Psoas muscle (tissue), 7 donors: ENCODE measurements at regions not wholly inside any gene's neighbourhood (a gene's known extent, or its start where the extent isn't known, plus 50 kb on each side); places are given as distances from the start of the nearest gene placed in this dataset.

Experiments used
- ATAC-seq, 4 donors: fragments of 200-7000 bp; cut with Tn5 transposase; one replicate each; pipeline ENCODE4 v1.9.1; 2020; ENCODE audit warnings: moderate library complexity in 3 of 4, mild to moderate bottlenecking in 2 of 4
- DNase-seq, 2 donors: peaks; one replicate each; pipeline ENCODE4 v3.0.0-alpha.2; 2020
- H3K27ac ChIP-seq: fragments of 200-600 bp; one replicate; pipeline ENCODE4 v1.8.0; 2022
- H3K27me3 ChIP-seq, 3 donors: fragments of 200-600 bp in 1 of 3; one replicate each; pipeline versions ENCODE4 v1.6.1 to v1.8.0; 2013 to 2022; ENCODE audit warnings: low read length in 2 of 3, mild to moderate bottlenecking in 2 of 3, moderate library complexity in 1 of 3; ENCODE audit not compliant: insufficient read depth in 3 of 3
- H3K36me3 ChIP-seq, 2 donors: fragments of 200-600 bp in 1 of 2; one replicate each; pipeline versions ENCODE4 v1.6.1 to v1.8.0; 2013 to 2022; ENCODE audit warnings: low read depth in 1 of 2, mild to moderate bottlenecking in 1 of 2, moderate library complexity in 1 of 2; ENCODE audit not compliant: insufficient read depth in 1 of 2
- H3K4me1 ChIP-seq: fragments of 200-600 bp; one replicate; pipeline ENCODE4 v1.8.0; 2022
- H3K4me3 ChIP-seq: fragments of 200-600 bp; one replicate; pipeline ENCODE4 v1.8.0; 2022; ENCODE audit warnings: mild to moderate bottlenecking
- H3K9me3 ChIP-seq: fragments of 200-600 bp; one replicate; pipeline ENCODE4 v1.8.0; 2022
- WGBS, 3 donors: extraction: QIAGEN DNeasy Blood & Tissue Kit; methylation state at CpG; one replicate each; pipeline versions ENCODE4 v1.1.6 to v1.1.7; 2013; 5-methylcytosine and 5-hydroxymethylcytosine counted together
- intact Hi-C, 2 donors: fragments of 100-400 bp; cut with DNase I; formaldehyde crosslinking; loops; one replicate each; pipeline versions ENCODE4 v1.11.0 to v1.14.2; 2022
- TF ChIP-seq, protein P1 (sequence below): fragments of 200-600 bp; IDR thresholded peaks from one replicate; pipeline ENCODE4 v1.8.0; 2022; ENCODE audit warnings: antibody characterized with exemption
- donor health status: healthy with polysubstance abuse.
- donor health status: DM: no; HTN: no; CAD: no; lungs with moderate emphysema.
- donor health status: Bipolar disorder and iron deficiency.
- donor health status: healthy.
- donor health status: DM: yes; HTN: yes; CAD: no.
- donor health status: DM: no; HTN: no; CAD: no.
- donor health status: DM: yes; HTN: yes; CAD: no.

DNA sequence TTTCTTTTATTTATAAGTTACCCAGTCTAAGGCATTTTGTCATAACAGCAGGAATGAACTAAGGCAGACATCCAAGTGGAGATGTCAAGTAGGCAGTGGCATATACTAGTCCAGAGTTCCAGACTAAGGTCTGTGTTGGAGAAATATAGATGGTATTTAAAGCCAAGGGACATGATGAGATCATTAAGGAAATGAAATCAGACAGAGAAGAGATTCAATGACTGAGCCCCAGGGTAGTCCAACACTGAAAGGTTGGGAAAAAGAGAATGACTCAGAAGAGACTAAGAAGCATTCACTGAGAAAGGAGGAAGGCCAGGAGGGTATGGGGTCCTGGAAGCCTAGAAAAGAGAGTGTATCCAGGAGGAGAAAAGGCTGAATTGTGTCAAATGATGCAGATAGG, 442.2 kb upstream of the CCDC196 start:
- TF ChIP-seq, protein P1, sequence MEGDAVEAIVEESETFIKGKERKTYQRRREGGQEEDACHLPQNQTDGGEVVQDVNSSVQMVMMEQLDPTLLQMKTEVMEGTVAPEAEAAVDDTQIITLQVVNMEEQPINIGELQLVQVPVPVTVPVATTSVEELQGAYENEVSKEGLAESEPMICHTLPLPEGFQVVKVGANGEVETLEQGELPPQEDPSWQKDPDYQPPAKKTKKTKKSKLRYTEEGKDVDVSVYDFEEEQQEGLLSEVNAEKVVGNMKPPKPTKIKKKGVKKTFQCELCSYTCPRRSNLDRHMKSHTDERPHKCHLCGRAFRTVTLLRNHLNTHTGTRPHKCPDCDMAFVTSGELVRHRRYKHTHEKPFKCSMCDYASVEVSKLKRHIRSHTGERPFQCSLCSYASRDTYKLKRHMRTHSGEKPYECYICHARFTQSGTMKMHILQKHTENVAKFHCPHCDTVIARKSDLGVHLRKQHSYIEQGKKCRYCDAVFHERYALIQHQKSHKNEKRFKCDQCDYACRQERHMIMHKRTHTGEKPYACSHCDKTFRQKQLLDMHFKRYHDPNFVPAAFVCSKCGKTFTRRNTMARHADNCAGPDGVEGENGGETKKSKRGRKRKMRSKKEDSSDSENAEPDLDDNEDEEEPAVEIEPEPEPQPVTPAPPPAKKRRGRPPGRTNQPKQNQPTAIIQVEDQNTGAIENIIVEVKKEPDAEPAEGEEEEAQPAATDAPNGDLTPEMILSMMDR, result no peak
- no peaks in the 10 kb centered on the region for H3K9me3 ChIP-seq
- ATAC-seq (no peak), DNase-seq (no peak)
- H3K36me3 ChIP-seq, result no peaks in the 10 kb centered on the region
- peaks cover 6% of the 10 kb centered on the region for H3K4me1 ChIP-seq
- H3K27me3 ChIP-seq, result no peaks in the 10 kb centered on the region
- H3K27ac ChIP-seq, result no peak overlapping the region
- no peak overlapping the region for H3K4me3 ChIP-seq
- intact Hi-C loops, result no loop called here

DNA sequence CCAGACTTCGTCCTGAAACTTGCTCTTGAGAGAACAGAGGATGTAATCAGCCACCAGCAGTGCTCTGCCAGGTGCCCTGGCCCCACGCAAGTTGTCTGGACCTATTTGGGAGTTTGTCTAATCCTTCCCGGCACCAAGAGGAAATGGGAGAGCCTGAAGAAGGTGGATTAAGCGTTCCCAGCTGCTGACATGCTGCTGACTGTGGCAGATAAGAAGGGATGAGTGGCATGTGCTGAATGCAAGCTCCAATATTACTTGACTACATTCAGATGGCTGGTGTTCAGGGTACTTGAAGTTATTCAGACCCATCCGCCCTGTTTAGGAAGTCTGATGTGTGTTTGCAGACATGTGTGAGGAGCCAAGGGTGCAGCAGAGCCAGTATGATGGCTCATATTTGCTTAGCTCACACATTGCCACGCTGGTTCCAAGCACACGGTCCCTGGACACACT, 440.6 kb upstream of the CCDC196 start:
- TF ChIP-seq, protein P1, result no peak
- Histone ChIP-seq H3K4me1 (peaks cover 6% of the 10 kb centered on the region), H3K27ac (no peak overlapping the region), H3K4me3 (no peak overlapping the region), H3K9me3 (no peaks in the 10 kb centered on the region), H3K36me3 (no peaks in the 10 kb centered on the region), H3K27me3 (no peaks in the 10 kb centered on the region)
- ATAC-seq (peak; percentile 66 to 89 (median 82)), DNase-seq (no peak)
- 7 to 39% (median 12%) methylated on average over 7 of the region's 7 CpGs for WGBS, 3 donors
- intact Hi-C loops, result no loop called here

DNA sequence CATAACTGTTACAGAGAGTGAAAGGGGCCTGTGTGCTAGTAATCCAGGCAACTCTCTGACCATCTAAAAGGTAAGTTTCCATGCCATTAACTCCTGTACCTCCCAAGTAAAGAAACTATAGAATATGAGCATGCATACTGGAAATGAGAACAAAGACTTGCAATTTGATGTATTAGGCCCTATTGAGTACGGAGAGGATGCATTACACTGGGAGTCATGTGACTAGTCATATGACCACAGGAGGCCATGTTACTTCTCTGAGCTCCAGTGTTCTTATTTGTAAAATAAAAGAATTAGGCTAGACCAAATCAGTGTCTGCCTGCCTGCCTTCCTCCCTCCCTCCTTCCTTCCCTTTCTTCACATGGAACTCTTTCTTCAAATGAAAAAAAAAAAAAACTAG, 440.1 kb upstream of the CCDC196 start:
- no peaks in the 10 kb centered on the region for H3K27me3 ChIP-seq
- DNase-seq (no peak), ATAC-seq (peak in 2 of 4 donors; percentile 56 to 71)
- no peaks in the 10 kb centered on the region for H3K36me3 ChIP-seq
- whole genome bisulfite sequencing, 3 donors, result 25 to 65% (median 63%) methylated on average over 1 of the region's 1 CpG
- H3K9me3 ChIP-seq, result no peaks in the 10 kb centered on the region
- H3K4me1 ChIP-seq, result peaks cover 6% of the 10 kb centered on the region
- H3K4me3 ChIP-seq, result no peak overlapping the region
- H3K27ac ChIP-seq, result no peak overlapping the region
- TF ChIP-seq, protein P1, result no peak
- intact Hi-C loops, result no loop called here

DNA sequence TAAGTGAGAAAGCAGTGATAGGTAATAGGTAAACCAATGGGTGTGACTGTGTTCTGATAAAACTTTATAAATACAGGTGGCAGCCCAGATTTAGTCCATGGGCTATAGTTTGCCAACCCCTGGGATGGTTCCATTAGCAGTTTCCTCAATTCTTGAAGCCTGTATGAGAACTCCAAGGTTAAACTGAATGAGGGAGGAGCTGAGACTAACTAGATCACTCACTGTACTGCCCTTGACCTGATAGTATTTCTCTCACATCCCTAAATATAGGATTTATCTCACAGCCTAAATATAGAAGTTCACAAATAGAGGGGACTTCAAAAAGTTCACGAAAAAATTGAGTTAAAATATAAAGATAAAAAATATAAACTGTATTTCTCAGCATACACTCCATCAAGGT, 439.6 kb upstream of the CCDC196 start:
- no peak for ATAC-seq
- H3K27me3 ChIP-seq, result no peaks in the 10 kb centered on the region
- TF ChIP-seq, protein P1, result no peak
- 64 to 79% (median 71%) methylated on average over 1 of the region's 1 CpG for WGBS, 3 donors
- no peaks in the 10 kb centered on the region for H3K9me3 ChIP-seq
- H3K36me3 ChIP-seq, result no peaks in the 10 kb centered on the region
- no peak overlapping the region for H3K4me3 ChIP-seq
- H3K4me1 ChIP-seq, result peaks cover 6% of the 10 kb centered on the region
- H3K27ac ChIP-seq, result no peak overlapping the region
- intact Hi-C loops, result no loop called here
- no peak for DNase-seq

DNA sequence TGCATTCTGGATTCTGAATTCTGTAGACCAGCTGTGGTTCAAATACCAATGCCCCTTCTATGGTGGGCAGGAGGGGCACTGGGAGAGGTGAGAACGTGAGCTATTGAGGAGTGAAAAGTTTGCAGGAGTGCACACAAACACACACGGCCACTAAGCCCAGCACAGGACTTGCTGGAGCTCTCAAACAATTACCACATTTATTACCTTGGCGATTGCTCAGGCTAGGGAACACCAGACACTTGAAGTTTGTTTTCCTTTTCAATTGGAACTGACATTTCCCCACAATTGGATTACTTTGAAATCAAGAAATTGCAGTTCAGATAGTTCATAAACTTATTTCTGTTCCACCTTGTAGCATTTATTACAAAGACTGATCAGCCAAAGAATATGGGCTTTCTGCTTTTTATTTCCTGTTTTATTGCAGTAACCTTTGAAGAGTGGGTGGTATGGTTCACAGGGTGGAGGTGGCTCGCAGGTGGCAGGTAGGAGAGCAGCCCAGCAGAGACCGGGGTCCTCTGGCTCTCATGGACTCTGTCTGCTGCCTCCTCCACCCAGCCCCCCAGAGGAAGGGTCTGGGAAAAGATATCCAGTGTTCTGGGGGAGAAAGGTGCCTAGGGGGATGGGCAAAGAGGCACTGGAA, 429.8 kb upstream of the CCDC196 start:
- no peaks in the 10 kb centered on the region for H3K9me3 ChIP-seq
- H3K4me1 ChIP-seq, result no peaks in the 10 kb centered on the region
- TF ChIP-seq, protein P1, result no peak
- no peak for DNase-seq
- no peaks in the 10 kb centered on the region for H3K27me3 ChIP-seq
- H3K27ac ChIP-seq, result no peak overlapping the region
- no peak for ATAC-seq
- intact Hi-C loops, result no loop called here
- H3K4me3 ChIP-seq, result no peak overlapping the region
- WGBS, 3 donors, result 53 to 58% (median 53%) methylated on average over 5 of the region's 5 CpGs
- no peaks in the 10 kb centered on the region for H3K36me3 ChIP-seq
